DND-41 (cell line): ENCODE measurements at regions not wholly inside any gene's neighbourhood (a gene's known extent, or its start where the extent isn't known, plus 50 kb on each side); places are given as distances from the start of the nearest gene placed in this dataset.

Source experiments
- ATAC-seq: fragments of 200-7000 bp; cut with Tn5 transposase; 3 replicates; pipeline ENCODE4 v1.9.1; 2021; ENCODE audit warnings: low read depth; ENCODE audit not compliant: insufficient read depth
- DNase-seq: peaks from one replicate; pipeline ENCODE4 v3.0.0-alpha.2; 2020
- H2AFZ ChIP-seq: 2 replicates; pipeline ENCODE4 v1.6.0; 2012; ENCODE audit warnings: low read depth, low read length
- H3K27ac ChIP-seq: 2 replicates; pipeline ENCODE4 v1.5.1; 2012; ENCODE audit warnings: low read length, inconsistent platforms
- H3K27me3 ChIP-seq: fragments of 200-600 bp; sonication (generic); 2 replicates; pipeline ENCODE4 v1.6.0; 2012; ENCODE audit warnings: low read length, mild to moderate bottlenecking, inconsistent platforms; ENCODE audit not compliant: insufficient read depth, poor library complexity
- H3K36me3 ChIP-seq: 2 replicates; pipeline ENCODE4 v1.5.1; 2012; ENCODE audit warnings: low read length, inconsistent platforms; ENCODE audit not compliant: insufficient read depth
- H3K4me1 ChIP-seq: 2 replicates; pipeline ENCODE4 v1.5.1; 2012; ENCODE audit warnings: mild to moderate bottlenecking, low read length; ENCODE audit not compliant: insufficient read depth
- H3K4me2 ChIP-seq: 2 replicates; pipeline ENCODE4 v1.6.0; 2012; ENCODE audit warnings: mild to moderate bottlenecking, moderate library complexity, low read length, inconsistent platforms; ENCODE audit not compliant: insufficient read depth
- H3K4me3 ChIP-seq, 2 experiments: fragments of 200-600 bp in 1 of 2; shearing (Covaris generic) in 1 of 2; 2 replicates each; pipeline ENCODE4 v1.5.1; 2012 to 2016; ENCODE audit warnings: inconsistent platforms in 2 of 2, low read length in 2 of 2, mild to moderate bottlenecking in 2 of 2, low read depth in 1 of 2, moderate library complexity in 1 of 2
- H3K79me2 ChIP-seq: 2 replicates; pipeline ENCODE4 v1.6.0; 2012; ENCODE audit warnings: low read length, inconsistent platforms; ENCODE audit not compliant: insufficient read depth
- H3K9ac ChIP-seq: 2 replicates; pipeline ENCODE4 v1.6.0; 2012; ENCODE audit warnings: low read depth, mild to moderate bottlenecking, inconsistent platforms, low read length, moderate library complexity
- H3K9me3 ChIP-seq: 2 replicates; pipeline ENCODE4 v1.5.1; 2012; ENCODE audit warnings: low read length, moderate library complexity, mild to moderate bottlenecking, inconsistent platforms; ENCODE audit not compliant: insufficient read depth, severe bottlenecking
- H4K20me1 ChIP-seq: 2 replicates; pipeline ENCODE4 v1.6.0; 2012; ENCODE audit warnings: low read length; ENCODE audit not compliant: insufficient read depth
- EZH2 ChIP-seq: IDR thresholded peaks from 3 replicates; pipeline ENCODE4 v1.6.1; 2012; ENCODE audit warnings: borderline replicate concordance, low read depth, mild to moderate bottlenecking, moderate library complexity, low read length, inconsistent platforms; ENCODE audit not compliant: severe bottlenecking
- TF ChIP-seq, protein P1 (sequence below): IDR thresholded peaks from 2 replicates; pipeline ENCODE4 v1.5.1; 2012; ENCODE audit warnings: borderline replicate concordance, low read length, moderate library complexity, mild to moderate bottlenecking; ENCODE audit not compliant: poor library complexity, severe bottlenecking; ENCODE audit errors: extremely low read depth

DNA sequence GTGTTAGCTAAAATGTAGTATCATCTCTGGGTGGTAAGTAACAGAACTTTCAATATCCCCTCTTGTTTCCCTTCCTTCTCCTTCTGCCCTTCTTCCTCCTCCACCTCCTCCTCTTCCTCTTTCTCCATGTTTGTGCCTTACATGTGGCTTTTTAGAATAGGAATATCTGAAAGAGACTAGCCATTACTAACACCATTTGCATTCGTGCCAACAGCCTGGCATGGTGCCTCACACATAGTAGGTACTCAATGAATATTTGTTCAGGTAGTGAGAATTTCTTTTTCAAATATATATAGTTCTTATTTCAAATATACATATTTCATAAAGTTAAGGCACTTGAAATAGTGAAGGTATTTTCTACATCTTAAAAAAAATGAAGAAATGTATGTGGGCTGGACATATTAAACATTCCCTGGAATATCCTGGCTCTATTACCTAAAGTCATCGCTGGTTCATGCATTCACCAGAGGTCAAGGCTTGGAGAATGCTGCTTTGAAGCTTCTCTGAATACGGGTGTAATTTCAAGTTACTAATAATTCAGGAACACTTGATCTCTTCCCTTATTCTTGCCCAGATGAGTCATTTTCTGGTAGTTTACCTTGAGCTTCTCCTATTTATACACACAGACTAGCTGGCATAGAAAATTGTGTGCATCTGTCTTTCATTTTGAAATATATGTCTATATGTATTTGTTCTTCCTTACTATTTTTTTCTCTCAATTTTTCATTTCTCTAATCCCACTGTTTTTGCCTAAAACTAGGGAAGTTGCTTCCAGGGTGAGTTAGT is 319.4 kb downstream of the TGFB2 start:
- no peaks in the 10 kb centered on the region for H3K36me3 ChIP-seq
- H4K20me1 ChIP-seq, result no peaks in the 10 kb centered on the region
- H3K9ac ChIP-seq, result no peak overlapping the region
- DNase-seq (no peak), ATAC-seq (no peak)
- no peak for TF ChIP-seq EZH2
- TF ChIP-seq, protein P1, sequence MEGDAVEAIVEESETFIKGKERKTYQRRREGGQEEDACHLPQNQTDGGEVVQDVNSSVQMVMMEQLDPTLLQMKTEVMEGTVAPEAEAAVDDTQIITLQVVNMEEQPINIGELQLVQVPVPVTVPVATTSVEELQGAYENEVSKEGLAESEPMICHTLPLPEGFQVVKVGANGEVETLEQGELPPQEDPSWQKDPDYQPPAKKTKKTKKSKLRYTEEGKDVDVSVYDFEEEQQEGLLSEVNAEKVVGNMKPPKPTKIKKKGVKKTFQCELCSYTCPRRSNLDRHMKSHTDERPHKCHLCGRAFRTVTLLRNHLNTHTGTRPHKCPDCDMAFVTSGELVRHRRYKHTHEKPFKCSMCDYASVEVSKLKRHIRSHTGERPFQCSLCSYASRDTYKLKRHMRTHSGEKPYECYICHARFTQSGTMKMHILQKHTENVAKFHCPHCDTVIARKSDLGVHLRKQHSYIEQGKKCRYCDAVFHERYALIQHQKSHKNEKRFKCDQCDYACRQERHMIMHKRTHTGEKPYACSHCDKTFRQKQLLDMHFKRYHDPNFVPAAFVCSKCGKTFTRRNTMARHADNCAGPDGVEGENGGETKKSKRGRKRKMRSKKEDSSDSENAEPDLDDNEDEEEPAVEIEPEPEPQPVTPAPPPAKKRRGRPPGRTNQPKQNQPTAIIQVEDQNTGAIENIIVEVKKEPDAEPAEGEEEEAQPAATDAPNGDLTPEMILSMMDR, result no peak
- H3K27ac ChIP-seq, result no peak overlapping the region
- no peak overlapping the region for H2AFZ ChIP-seq
- H3K4me1 ChIP-seq, result no peaks in the 10 kb centered on the region
- H3K9me3 ChIP-seq, result no peaks in the 10 kb centered on the region
- no peaks in the 10 kb centered on the region for H3K79me2 ChIP-seq
- H3K4me2 ChIP-seq, result no peak overlapping the region
- H3K27me3 ChIP-seq, result no peaks in the 10 kb centered on the region
- no peak overlapping the region for H3K4me3 ChIP-seq

DNA sequence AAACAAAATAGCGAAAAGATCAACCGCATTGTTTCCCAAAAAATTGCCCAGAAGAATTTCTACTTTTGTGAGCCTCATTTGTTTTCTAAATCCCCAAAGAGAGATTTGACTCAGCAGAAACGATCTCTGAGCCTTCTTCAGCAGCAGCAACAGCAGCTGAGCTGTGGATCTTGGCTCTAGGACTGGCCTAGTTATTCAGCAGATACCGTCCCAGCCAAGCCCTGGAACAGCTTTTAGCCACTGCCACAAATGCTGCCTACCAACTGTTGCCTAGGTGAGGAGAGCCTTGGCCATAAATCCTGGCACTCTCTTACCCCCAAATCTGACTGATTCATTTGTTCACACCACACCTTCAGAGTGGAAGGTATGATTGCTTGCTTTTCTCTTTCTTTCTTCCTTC is 320.1 kb downstream of the TGFB2 start:
- Histone ChIP-seq H3K27ac (no peak overlapping the region), H3K9ac (no peak overlapping the region), H3K79me2 (no peaks in the 10 kb centered on the region), H3K27me3 (no peaks in the 10 kb centered on the region), H3K4me1 (no peaks in the 10 kb centered on the region), H3K9me3 (no peaks in the 10 kb centered on the region), H4K20me1 (no peaks in the 10 kb centered on the region), H3K4me2 (no peak overlapping the region), H3K4me3 (no peak overlapping the region), H2AFZ (no peak overlapping the region), H3K36me3 (no peaks in the 10 kb centered on the region)
- DNase-seq, result no peak
- no peak for ATAC-seq
- no peak for TF ChIP-seq EZH2
- TF ChIP-seq, protein P1, result no peak

DNA sequence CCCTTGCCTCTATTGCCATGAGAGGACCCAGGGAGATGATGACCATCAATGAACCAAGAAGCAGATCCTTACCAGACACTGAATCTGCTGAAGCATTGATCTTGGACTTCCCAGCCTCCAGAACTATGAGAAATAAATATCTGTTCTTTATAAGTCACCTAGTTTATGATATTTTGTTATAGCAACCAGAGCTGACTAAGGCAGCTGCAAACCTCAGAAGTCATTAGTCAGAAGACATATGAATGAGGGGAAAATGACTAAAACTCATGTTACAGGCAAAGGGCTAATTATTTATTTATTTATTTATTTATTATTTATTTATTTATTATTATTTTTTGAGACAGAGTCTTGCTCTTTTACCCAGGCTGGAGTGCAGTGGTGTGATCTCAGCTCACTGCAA is 321.1 kb downstream of the TGFB2 start:
- no peaks in the 10 kb centered on the region for H3K36me3 ChIP-seq
- no peaks in the 10 kb centered on the region for H3K9me3 ChIP-seq
- ATAC-seq (no peak), DNase-seq (no peak)
- no peak overlapping the region for H3K27ac ChIP-seq
- no peak overlapping the region for H2AFZ ChIP-seq
- no peaks in the 10 kb centered on the region for H3K27me3 ChIP-seq
- no peaks in the 10 kb centered on the region for H4K20me1 ChIP-seq
- no peak for TF ChIP-seq EZH2
- TF ChIP-seq, protein P1, result no peak
- no peak overlapping the region for H3K9ac ChIP-seq
- no peak overlapping the region for H3K4me2 ChIP-seq
- no peaks in the 10 kb centered on the region for H3K79me2 ChIP-seq
- no peak overlapping the region for H3K4me3 ChIP-seq
- H3K4me1 ChIP-seq, result no peaks in the 10 kb centered on the region
